IMR-90 (cell line): ENCODE measurements at regions not wholly inside any gene's neighbourhood (a gene's known extent, or its start where the extent isn't known, plus 50 kb on each side); places are given as distances from the start of the nearest gene placed in this dataset.

Experiments
- ATAC-seq: fragments of 200-7000 bp; cut with Tn5 transposase; 2 replicates; pipeline ENCODE4 v1.9.1; 2020; ENCODE audit warnings: low read depth, mild to moderate bottlenecking, moderate library complexity
- BruUV-seq: library from RNA; stranded (reverse); fragments of 400-500 nt; replicated peaks from 2 replicates; lab custom pipeline; 2021; lab: Mats Ljungman, UMichigan
- CTCF ChIA-PET: fragments of 300-600 bp; formaldehyde crosslinking; extraction: SDS; loops from one replicate; lab custom pipeline; 2021; ENCODE audit warnings: antibody characterized with exemption; lab: Yijun Ruan, JAX
- POLR2A ChIA-PET: fragments of 300-600 bp; sonication (Branson Sonifier 250); formaldehyde crosslinking; loops from one replicate; lab custom pipeline; 2022; ENCODE audit warnings: antibody characterized with exemption; ENCODE audit not compliant: unreplicated experiment; lab: Charles Lee
- DNase-seq: peaks from one replicate; pipeline ENCODE4 v3.0.0; 2013
- H2AFZ ChIP-seq: replicated peaks from 2 replicates; pipeline ENCODE3; 2013; ENCODE audit warnings: low read length, mild to moderate bottlenecking; ENCODE audit not compliant: poor library complexity
- H2AK5ac ChIP-seq: 2 replicates; pipeline ENCODE4 v1.6.1; 2013; ENCODE audit warnings: low read depth, low read length, inconsistent platforms
- H2AK9ac ChIP-seq: replicated peaks from 2 replicates; pipeline ENCODE3; 2013; ENCODE audit warnings: mild to moderate bottlenecking, low read depth, low read length, moderate library complexity; ENCODE audit not compliant: poor library complexity
- H2BK120ac ChIP-seq: 2 replicates; pipeline ENCODE4 v1.6.1; 2013; ENCODE audit warnings: low read depth, low read length, inconsistent platforms
- H2BK15ac ChIP-seq: 3 replicates; pipeline ENCODE4 v1.6.1; 2013; ENCODE audit warnings: low read depth, low read length, inconsistent platforms
- H2BK20ac ChIP-seq: 2 replicates; pipeline ENCODE4 v1.6.1; 2013; ENCODE audit warnings: low read depth, mild to moderate bottlenecking, inconsistent platforms, low read length, moderate library complexity
- H2BK5ac ChIP-seq: 2 replicates; pipeline ENCODE4 v1.6.1; 2013; ENCODE audit warnings: mild to moderate bottlenecking, low read depth, low read length, inconsistent platforms; ENCODE audit not compliant: poor library complexity, severe bottlenecking
- H3K14ac ChIP-seq: replicated peaks from 2 replicates; pipeline ENCODE4 v1.6.1; 2013; ENCODE audit warnings: low read depth, low read length, inconsistent platforms
- H3K18ac ChIP-seq: 2 replicates; pipeline ENCODE4 v1.6.1; 2013; ENCODE audit warnings: low read depth, low read length, control low read depth
- H3K23ac ChIP-seq: 2 replicates; pipeline ENCODE4 v1.6.1; 2013; ENCODE audit warnings: low read depth, low read length, inconsistent platforms
- H3K27ac ChIP-seq: 2 replicates; pipeline ENCODE4 v1.5.1; 2013; ENCODE audit warnings: mild to moderate bottlenecking, control low read depth, low read length; ENCODE audit not compliant: insufficient read depth
- H3K27me3 ChIP-seq: 2 replicates; pipeline ENCODE4 v1.6.1; 2013; ENCODE audit warnings: low read length; ENCODE audit not compliant: control insufficient read depth, insufficient read depth
- H3K36me3 ChIP-seq: 2 replicates; pipeline ENCODE4 v1.6.1; 2013; ENCODE audit warnings: low read length, mixed read lengths; ENCODE audit not compliant: control insufficient read depth, insufficient read depth
- H3K4ac ChIP-seq: 2 replicates; pipeline ENCODE4 v1.6.1; 2013; ENCODE audit warnings: low read depth, low read length, inconsistent platforms
- H3K4me1 ChIP-seq: 2 replicates; pipeline ENCODE4 v1.6.1; 2013; ENCODE audit warnings: low read length, mixed read lengths; ENCODE audit not compliant: control insufficient read depth, insufficient read depth
- H3K4me2 ChIP-seq: 2 replicates; pipeline ENCODE4 v1.6.1; 2013; ENCODE audit warnings: low read depth, mild to moderate bottlenecking, control low read depth, low read length, moderate library complexity
- H3K4me3 ChIP-seq: 2 replicates; pipeline ENCODE4 v1.5.1; 2013; ENCODE audit warnings: low read depth, mild to moderate bottlenecking, control low read depth, low read length, moderate library complexity; ENCODE audit not compliant: insufficient read depth
- H3K56ac ChIP-seq: 2 replicates; pipeline ENCODE4 v1.6.1; 2013; ENCODE audit warnings: low read length, inconsistent platforms; ENCODE audit not compliant: insufficient read depth; ENCODE audit errors: extremely low read depth
- H3K79me1 ChIP-seq, 2 experiments: 2 replicates each; pipeline ENCODE4 v1.6.1; 2013; ENCODE audit warnings: low read length in 2 of 2, inconsistent platforms in 1 of 2, low read depth in 1 of 2
- H3K9ac ChIP-seq: 2 replicates; pipeline ENCODE4 v1.6.1; 2013; ENCODE audit warnings: low read depth, low read length, control low read depth
- H3K9me1 ChIP-seq: 2 replicates; pipeline ENCODE4 v1.6.1; 2013; ENCODE audit warnings: low read length, inconsistent platforms; ENCODE audit not compliant: insufficient read depth
- H3K9me3 ChIP-seq: 2 replicates; pipeline ENCODE4 v1.6.1; 2013; ENCODE audit warnings: low read length; ENCODE audit not compliant: control insufficient read depth, insufficient read depth
- H4K20me1 ChIP-seq: 2 replicates; pipeline ENCODE4 v1.6.1; 2013; ENCODE audit warnings: low read length, inconsistent platforms; ENCODE audit not compliant: insufficient read depth
- H4K5ac ChIP-seq: 2 replicates; pipeline ENCODE4 v1.6.1; 2013; ENCODE audit warnings: mild to moderate bottlenecking, low read depth, low read length, control low read depth
- H4K8ac ChIP-seq, 2 experiments: 2 replicates each; pipeline ENCODE4 v1.6.1; 2013; ENCODE audit warnings: low read depth in 2 of 2, low read length in 2 of 2, control low read depth in 1 of 2, inconsistent platforms in 1 of 2
- H4K91ac ChIP-seq: 2 replicates; pipeline ENCODE4 v1.6.1; 2013; ENCODE audit warnings: low read depth, low read length, inconsistent platforms; ENCODE audit not compliant: insufficient read depth
- BHLHE40 ChIP-seq: fragments of 150-350 bp; IDR thresholded peaks from 2 replicates; pipeline ENCODE4 v1.6.1; 2016; ENCODE audit warnings: mild to moderate bottlenecking, low read depth, low read length
- CEBPB ChIP-seq: IDR thresholded peaks from 2 replicates; pipeline ENCODE4 v1.6.1; 2012; ENCODE audit warnings: low read depth, low read length, improper control_type of control experiment
- CHD1 ChIP-seq: IDR thresholded peaks from 2 replicates; pipeline ENCODE4 v1.6.1; 2012; ENCODE audit warnings: low read depth, low read length, improper control_type of control experiment
- CTCF ChIP-seq: conservative IDR thresholded peaks from 2 replicates; pipeline ENCODE4 v1.5.1; 2012; ENCODE audit warnings: mild to moderate bottlenecking, low read depth, low read length, improper control_type of control experiment
- ELK1 ChIP-seq: fragments of 150-350 bp; IDR thresholded peaks from 2 replicates; pipeline ENCODE4 v1.6.1; 2016; ENCODE audit warnings: low read depth, mild to moderate bottlenecking, low read length, moderate library complexity, borderline replicate concordance
- FOS ChIP-seq: fragments of 150-350 bp; IDR thresholded peaks from 2 replicates; pipeline ENCODE4 v1.6.1; 2016; ENCODE audit warnings: low read depth, low read length
- MAFK ChIP-seq: IDR thresholded peaks from 2 replicates; pipeline ENCODE4 v1.6.1; 2012; ENCODE audit warnings: low read depth, low read length, improper control_type of control experiment
- MAZ ChIP-seq: IDR thresholded peaks from 2 replicates; pipeline ENCODE4 v1.6.1; 2012; ENCODE audit warnings: low read depth, mild to moderate bottlenecking, low read length, improper control_type of control experiment, moderate library complexity, borderline replicate concordance
- MXI1 ChIP-seq: IDR thresholded peaks from 2 replicates; pipeline ENCODE4 v1.6.1; 2012; ENCODE audit warnings: low read depth, mild to moderate bottlenecking, low read length, moderate library complexity, borderline replicate concordance
- NFE2L2 ChIP-seq: fragments of 150-350 bp; IDR thresholded peaks from 2 replicates; pipeline ENCODE4 v1.6.1; 2016; ENCODE audit warnings: low read depth, mild to moderate bottlenecking, low read length
- POLR2A ChIP-seq: IDR thresholded peaks from 2 replicates; pipeline ENCODE4 v1.6.1; 2012; ENCODE audit warnings: mild to moderate bottlenecking, low read depth, low read length
- RAD21 ChIP-seq: IDR thresholded peaks from 2 replicates; pipeline ENCODE4 v1.6.1; 2012; ENCODE audit warnings: low read length, improper control_type of control experiment
- RCOR1 ChIP-seq: IDR thresholded peaks from 2 replicates; pipeline ENCODE4 v1.6.1; 2012; ENCODE audit warnings: mild to moderate bottlenecking, low read length, improper control_type of control experiment; ENCODE audit not compliant: insufficient replicate concordance
- RFX5 ChIP-seq: IDR thresholded peaks from 2 replicates; pipeline ENCODE4 v1.8.0; 2012; ENCODE audit warnings: low read depth, mild to moderate bottlenecking, low read length, moderate library complexity
- SMC3 ChIP-seq: fragments of 150-350 bp; IDR thresholded peaks from 2 replicates; pipeline ENCODE4 v1.6.1; 2016; ENCODE audit warnings: low read depth, mild to moderate bottlenecking, antibody characterized with exemption, low read length, moderate library complexity
- WGBS, 2 experiments: methylation state at CpG; one replicate each; pipeline versions ENCODE4 v1.1.5 to v1.1.7; 2013; ENCODE audit warnings: missing lambda C conversion rate in 2 of 2; ENCODE audit not compliant: insufficient read length in 1 of 2; ENCODE audit errors: extremely low coverage in 2 of 2; 5-methylcytosine and 5-hydroxymethylcytosine counted together
- dilution Hi-C: fragments of 300-500 bp; cut with HindIII; formaldehyde crosslinking; loops from one replicate; pipeline ENCODE4 v1.14.3; 2018; ENCODE audit warnings: low sequenced_read_pairs; ENCODE audit not compliant: unreplicated experiment
- in situ Hi-C: fragments of 300-500 bp; cut with MboI; formaldehyde crosslinking; loops from 3 replicates; pipeline ENCODE4 v1.14.3; 2019; ENCODE audit warnings: low sequenced_read_pairs, inconsistent platforms, mixed read lengths
- intact Hi-C: fragments of 100-400 bp; cut with micrococcal nuclease; formaldehyde crosslinking; loops from 2 replicates; pipeline ENCODE4 v1.10.0; 2022
- TF ChIP-seq, protein P1 (sequence below): fragments of 150-350 bp; IDR thresholded peaks from 2 replicates; pipeline ENCODE4 v1.6.1; 2017; ENCODE audit warnings: mild to moderate bottlenecking, antibody characterized with exemption, low read length, low read depth

GRCh38 chr22:22817468-22818201 lies 70.0 kb upstream of the IGLL5 start:
- BruUV-seq = no TSS peak
- ATAC-seq = no peak
- WGBS, 2 experiments = 29% methylated on average over 1 of the region's 5 CpGs; no CpG with 5 or more reads in 1 of the 2 experiments

More at GRCh38 chr22:22817468-22818201, 70.0 kb upstream of the IGLL5 start:
- no peak overlapping the region for H2BK15ac ChIP-seq
- no peaks in the 10 kb centered on the region for H3K4me1 ChIP-seq
- intact Hi-C loops (no loop called here), dilution Hi-C loops (no loop called here), in situ Hi-C loops (no loop called here)
- H4K8ac ChIP-seq = no peak overlapping the region
- H3K9ac ChIP-seq = no peak overlapping the region
- no peak overlapping the region for H3K27ac ChIP-seq
- no peak overlapping the region for H2BK5ac ChIP-seq
- no peak overlapping the region for H3K4me2 ChIP-seq
- no peaks in the 10 kb centered on the region for H3K79me1 ChIP-seq
- no peaks in the 10 kb centered on the region for H3K36me3 ChIP-seq
- ChIA-PET CTCF (no interaction called here), POLR2A (interaction anchor here (0.6 kb wide), 1 partner anchor 9 kb away, joined by 4 read pairs; no protein-coding TSS in a partner anchor)
- no peak overlapping the region for H3K4me3 ChIP-seq
- no peak overlapping the region for H3K14ac ChIP-seq
- H3K56ac ChIP-seq = no peak overlapping the region
- no peak for DNase-seq
- no peak overlapping the region for H2AK5ac ChIP-seq
- H3K4ac ChIP-seq = no peak overlapping the region
- H3K9me3 ChIP-seq = no peaks in the 10 kb centered on the region
- H3K18ac ChIP-seq = no peak overlapping the region
- H3K23ac ChIP-seq = no peak overlapping the region
- H3K27me3 ChIP-seq = peaks cover 4% of the 10 kb centered on the region; the same call in 1 of the 2 replicates
- TF ChIP-seq RAD21 (no peak), CTCF (no peak), POLR2A (no peak), SMC3 (no peak), CEBPB (no peak), CHD1 (no peak), ELK1 (no peak), FOS (no peak), MAFK (no peak), RCOR1 (no peak), MXI1 (no peak), BHLHE40 (no peak), RFX5 (no peak), MAZ (no peak), NFE2L2 (no peak)
- TF ChIP-seq, protein P1, sequence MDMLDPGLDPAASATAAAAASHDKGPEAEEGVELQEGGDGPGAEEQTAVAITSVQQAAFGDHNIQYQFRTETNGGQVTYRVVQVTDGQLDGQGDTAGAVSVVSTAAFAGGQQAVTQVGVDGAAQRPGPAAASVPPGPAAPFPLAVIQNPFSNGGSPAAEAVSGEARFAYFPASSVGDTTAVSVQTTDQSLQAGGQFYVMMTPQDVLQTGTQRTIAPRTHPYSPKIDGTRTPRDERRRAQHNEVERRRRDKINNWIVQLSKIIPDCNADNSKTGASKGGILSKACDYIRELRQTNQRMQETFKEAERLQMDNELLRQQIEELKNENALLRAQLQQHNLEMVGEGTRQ = no peak
- no peaks in the 10 kb centered on the region for H4K20me1 ChIP-seq
- no peak overlapping the region for H4K5ac ChIP-seq
- no peaks in the 10 kb centered on the region for H3K9me1 ChIP-seq
- H4K91ac ChIP-seq = no peak overlapping the region
- no peak overlapping the region for H2BK120ac ChIP-seq
- no peak overlapping the region for H2AFZ ChIP-seq
- no peak overlapping the region for H2BK20ac ChIP-seq
- H2AK9ac ChIP-seq = no peak overlapping the region
